HG03354 (cell line): ENCODE measurements at regions not wholly inside any gene's neighbourhood (a gene's known extent, or its start where the extent isn't known, plus 50 kb on each side); places are given as distances from the start of the nearest gene placed in this dataset.

ENCODE experiments used
- ATAC-seq: cut with Tn5 transposase; IDR thresholded peaks from one replicate; pipeline ENCODE4 v1.9.1; 2021; ENCODE audit warnings: mild to moderate bottlenecking; ENCODE audit not compliant: unreplicated experiment, poor library complexity, severe bottlenecking

GRCh38 chr17:72574675-72575510 lies 454.1 kb downstream of the SOX9 start:
- ATAC-seq, result no peak

GRCh38 chr17:72575542-72576233 lies 454.9 kb downstream of the SOX9 start:
- ATAC-seq, result no peak

GRCh38 chr17:72576289-72576759 lies 455.5 kb downstream of the SOX9 start:
- ATAC-seq, result no peak

DNA sequence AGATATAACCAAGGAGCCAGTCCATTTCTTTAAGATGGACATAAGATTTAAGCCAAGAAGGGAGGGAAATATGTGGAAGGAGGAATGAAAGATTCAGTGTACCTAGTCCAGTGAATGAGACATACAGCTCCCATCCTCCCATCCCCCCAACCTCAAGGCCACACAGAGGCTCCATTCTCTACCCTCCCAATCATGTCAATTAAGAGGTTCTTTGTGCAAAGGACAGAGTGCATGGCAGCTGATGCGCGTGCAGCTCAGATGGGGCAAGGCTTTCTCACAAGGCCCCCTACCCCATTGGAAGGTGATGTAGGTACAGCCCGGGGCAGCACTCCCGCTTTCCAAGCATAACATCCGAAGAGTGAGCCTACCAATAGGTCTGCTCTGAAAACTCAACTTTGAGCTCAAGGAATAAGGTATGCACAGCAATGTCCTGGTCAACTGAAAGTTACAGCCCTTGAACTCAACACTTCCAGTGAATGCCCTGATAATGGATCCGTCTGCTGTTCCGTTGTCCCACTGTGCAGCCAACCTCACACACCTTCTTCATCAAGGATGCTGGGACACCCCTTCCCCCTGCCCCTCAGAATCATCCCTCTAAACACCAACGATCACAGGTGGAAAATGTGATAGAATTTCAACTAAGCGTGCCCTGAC lies 458.1 kb downstream of the SOX9 start:
- ATAC-seq, result no peak

DNA sequence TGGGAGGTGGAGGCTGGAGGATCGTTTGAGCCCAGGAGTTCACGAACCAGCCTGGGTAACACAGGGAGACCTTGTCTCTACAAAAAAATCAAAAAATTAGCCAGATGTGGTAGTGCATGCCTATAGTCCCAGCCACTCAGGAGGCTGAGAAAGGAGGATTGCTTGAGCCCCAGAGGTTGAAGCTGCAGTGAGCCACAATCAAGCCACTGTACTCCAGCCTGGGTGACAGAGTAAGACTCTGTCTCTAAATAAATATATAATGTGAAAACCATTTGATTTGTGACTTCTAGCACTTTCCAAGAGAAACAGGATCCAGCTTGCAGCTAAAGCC lies 459.1 kb downstream of the SOX9 start:
- no peak for ATAC-seq

- no peak for ATAC-seq
These were observed 459.7 kb downstream of the SOX9 start for GRCh38 chr17:72580321-72581127.

DNA sequence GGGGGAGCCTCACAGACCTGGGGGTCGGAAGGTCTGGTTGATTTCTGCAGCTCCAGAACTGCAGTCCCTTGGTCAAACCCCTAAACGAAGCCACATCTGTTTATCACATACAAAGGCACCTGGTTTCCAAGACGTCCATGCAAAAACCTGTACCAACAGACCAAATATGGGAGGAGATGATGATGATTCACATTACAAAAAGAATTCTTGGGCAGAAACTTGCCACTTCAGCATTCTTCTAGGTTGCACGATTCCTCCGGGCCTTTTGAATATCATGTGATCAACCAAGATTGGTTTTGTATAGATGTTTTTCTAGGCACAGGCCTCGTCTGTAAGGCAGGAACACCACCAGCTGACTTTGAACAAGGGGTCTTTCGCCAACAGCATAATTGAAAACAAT lies 466.3 kb downstream of the SOX9 start:
- ATAC-seq, result no peak

GRCh38 chr17:72587773-72588511 lies 467.1 kb downstream of the SOX9 start:
- ATAC-seq, result no peak

GRCh38 chr17:72588561-72588960 lies 467.7 kb downstream of the SOX9 start:
- ATAC-seq, result no peak

- no peak for ATAC-seq
These were observed 468.1 kb downstream of the SOX9 start for GRCh38 chr17:72588961-72589360.

GRCh38 chr17:72590382-72590781 lies 469.6 kb downstream of the SOX9 start:
- no peak for ATAC-seq

- ATAC-seq, result no peak
These were observed 470.1 kb downstream of the SOX9 start for GRCh38 chr17:72590882-72591281.

- ATAC-seq, result peak; percentile 1
These were observed 470.7 kb downstream of the SOX9 start for GRCh38 chr17:72591289-72592241.

- peak; percentile 75 for ATAC-seq
These were observed 471.6 kb downstream of the SOX9 start for GRCh38 chr17:72592242-72592966.

DNA sequence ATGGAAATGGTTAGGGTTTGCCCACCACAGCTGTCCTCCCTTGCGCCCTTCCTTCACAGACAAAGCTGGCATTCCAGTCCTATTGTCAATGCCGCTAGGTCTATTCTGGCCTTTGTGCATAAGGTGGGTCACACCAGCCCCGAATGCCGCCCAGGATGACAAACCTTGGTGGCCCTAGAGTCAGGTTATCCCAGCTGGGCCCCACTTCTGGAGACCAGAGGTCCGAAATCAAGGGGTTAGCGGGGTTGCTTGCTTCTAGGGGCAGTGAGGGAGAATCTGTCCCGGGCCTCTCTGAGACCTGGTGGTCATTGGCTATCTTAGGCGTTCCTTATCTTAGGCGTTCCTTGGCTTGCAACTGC lies 472.1 kb downstream of the SOX9 start:
- no peak for ATAC-seq

- ATAC-seq, result no peak
These were observed 473.4 kb downstream of the SOX9 start for GRCh38 chr17:72594248-72594647.
